Keratinocyte (primary cell): ENCODE measurements at regions not wholly inside any gene's neighbourhood (a gene's known extent, or its start where the extent isn't known, plus 50 kb on each side); places are given as distances from the start of the nearest gene placed in this dataset.

Experiments
- DNase-seq: peaks from one replicate; pipeline ENCODE4 v3.0.0-alpha.2; 2011; ENCODE audit warnings: low read depth, missing footprints, low spot score
- FAIRE-seq: peaks from 2 replicates; lab custom pipeline; 2011; peaks lifted over from hg19 to GRCh38; lab: Jason Lieb, UNC
- H2AFZ ChIP-seq: 2 replicates; pipeline ENCODE4 v1.6.0; 2012; ENCODE audit warnings: low read length, control low read depth, inconsistent platforms; ENCODE audit not compliant: control insufficient read depth
- H3K27ac ChIP-seq: 2 replicates; pipeline ENCODE4 v1.5.1; 2011; ENCODE audit warnings: low read length; ENCODE audit not compliant: control insufficient read depth, insufficient read depth
- H3K27me3 ChIP-seq: 3 replicates; pipeline ENCODE4 v1.6.0; 2011; ENCODE audit warnings: low read length; ENCODE audit not compliant: control insufficient read depth, insufficient read depth; ENCODE audit errors: extremely low read depth
- H3K36me3 ChIP-seq, 2 experiments: 2 replicates in 1 of 2; 3 replicates in 1 of 2; pipeline ENCODE4 v1.5.1; 2011; ENCODE audit warnings: low read length in 2 of 2, mild to moderate bottlenecking in 1 of 2; ENCODE audit not compliant: control insufficient read depth in 2 of 2, insufficient read depth in 2 of 2; ENCODE audit errors: extremely low read depth in 1 of 2
- H3K4me1 ChIP-seq: 3 replicates; pipeline ENCODE4 v1.5.1; 2011; ENCODE audit warnings: low read length; ENCODE audit not compliant: control insufficient read depth, insufficient read depth; ENCODE audit errors: extremely low read depth
- H3K4me2 ChIP-seq: 3 replicates; pipeline ENCODE4 v1.6.0; 2011; ENCODE audit warnings: low read depth, low read length; ENCODE audit not compliant: control insufficient read depth, insufficient read depth; ENCODE audit errors: extremely low read depth
- H3K4me3 ChIP-seq, 3 experiments: fragments of 200-600 bp in 1 of 3; sonication (generic) in 1 of 3; 2 replicates in 2 of 3; 3 replicates in 1 of 3; pipeline ENCODE4 v1.5.1; 2011 to 2016; ENCODE audit warnings: low read length in 3 of 3, mild to moderate bottlenecking in 3 of 3, control low read depth in 2 of 3, inconsistent platforms in 1 of 3, low read depth in 1 of 3, mixed read lengths in 1 of 3, mixed run types in 1 of 3, moderate library complexity in 1 of 3; ENCODE audit not compliant: control insufficient read depth in 2 of 3, insufficient read depth in 2 of 3; ENCODE audit errors: extremely low read depth in 1 of 3
- H3K79me2 ChIP-seq: 2 replicates; pipeline ENCODE4 v1.6.0; 2012; ENCODE audit warnings: low read length; ENCODE audit not compliant: control insufficient read depth, insufficient read depth
- H3K9ac ChIP-seq: 3 replicates; pipeline ENCODE4 v1.6.0; 2011; ENCODE audit warnings: low read length; ENCODE audit not compliant: control insufficient read depth, insufficient read depth; ENCODE audit errors: extremely low read depth
- H3K9me1 ChIP-seq: 3 replicates; pipeline ENCODE4 v1.6.0; 2011; ENCODE audit warnings: low read length; ENCODE audit not compliant: control insufficient read depth, insufficient read depth; ENCODE audit errors: extremely low read depth
- H3K9me3 ChIP-seq: 2 replicates; pipeline ENCODE4 v1.5.1; 2012; ENCODE audit warnings: low read depth, low read length; ENCODE audit not compliant: control insufficient read depth
- H4K20me1 ChIP-seq: 3 replicates; pipeline ENCODE4 v1.6.0; 2011; ENCODE audit warnings: low read length; ENCODE audit not compliant: control insufficient read depth, insufficient read depth; ENCODE audit errors: extremely low read depth
- CTCF ChIP-seq, 3 experiments: IDR thresholded peaks in 1 of 3; conservative IDR thresholded peaks in 1 of 3; optimal IDR thresholded peaks in 1 of 3; 2 replicates in 2 of 3; 3 replicates in 1 of 3; pipeline versions ENCODE3 to v1.5.1; 2011; ENCODE audit warnings: low read length in 3 of 3, mild to moderate bottlenecking in 3 of 3, moderate library complexity in 2 of 3, control low read depth in 1 of 3, inconsistent platforms in 1 of 3; ENCODE audit not compliant: insufficient read depth in 2 of 3; ENCODE audit errors: extremely low read depth in 1 of 3
- EZH2 ChIP-seq: IDR thresholded peaks from one replicate; pipeline ENCODE4 v1.6.1; 2012; ENCODE audit warnings: inconsistent platforms, mild to moderate bottlenecking, low read length, moderate library complexity
- dilution Hi-C: fragments of 300-500 bp; cut with MboI; formaldehyde crosslinking; loops from one replicate; pipeline ENCODE4 v1.7.0; 2020; ENCODE audit warnings: low sequenced_read_pairs; ENCODE audit not compliant: extremely low pct_ligation_motif_present

- FAIRE-seq (no peak), DNase-seq (no peak)
- H2AFZ ChIP-seq = no peak overlapping the region
- H3K9me1 ChIP-seq = peaks cover 28% of the 10 kb centered on the region
- no peak overlapping the region for H3K4me3 ChIP-seq
- no peaks in the 10 kb centered on the region for H3K9me3 ChIP-seq
- H3K4me1 ChIP-seq = peaks cover 24% of the 10 kb centered on the region
- H3K27ac ChIP-seq = no peak overlapping the region
- H3K79me2 ChIP-seq = peaks cover 80% of the 10 kb centered on the region
- H3K27me3 ChIP-seq = no peaks in the 10 kb centered on the region
- TF ChIP-seq CTCF (optimal IDR thresholded peaks at IDR 0.05 in 1 of 3, IDR thresholded peaks at IDR 0.05 in 1 of 3, conservative IDR thresholded peaks at IDR 0.05 in 1 of 3; ENCODE audit: extremely low read depth in 1 of 3, insufficient read depth in 2 of 3, low read length in 3 of 3) (no peak), EZH2 (no peak)
- no peak overlapping the region for H3K9ac ChIP-seq
- no peak overlapping the region for H3K4me2 ChIP-seq
- peaks cover 73% of the 10 kb centered on the region for H4K20me1 ChIP-seq
- H3K36me3 ChIP-seq = peaks cover 8 to 28% of the 10 kb centered on the region in 2 experiments
- dilution Hi-C loops = no loop called here
Measured at GRCh38 chr17:77356690-77357201, 216.0 kb downstream of the SEC14L1 start.

- H3K27me3 ChIP-seq = no peaks in the 10 kb centered on the region
- FAIRE-seq (no peak), DNase-seq (no peak)
- H3K9ac ChIP-seq = no peak overlapping the region
- no peak overlapping the region for H3K4me2 ChIP-seq
- H3K9me3 ChIP-seq = no peaks in the 10 kb centered on the region
- no peak for TF ChIP-seq EZH2
- TF ChIP-seq CTCF (optimal IDR thresholded peaks at IDR 0.05 in 1 of 3, IDR thresholded peaks at IDR 0.05 in 1 of 3, conservative IDR thresholded peaks at IDR 0.05 in 1 of 3; ENCODE audit: extremely low read depth in 1 of 3, insufficient read depth in 2 of 3, low read length in 3 of 3) = no peak
- H3K27ac ChIP-seq = no peak overlapping the region
- dilution Hi-C loops = no loop called here
- peaks cover 30% of the 10 kb centered on the region for H3K9me1 ChIP-seq
- H3K36me3 ChIP-seq = peaks cover 12 to 30% of the 10 kb centered on the region in 2 experiments
- H3K79me2 ChIP-seq = peaks cover 82% of the 10 kb centered on the region
- peaks cover 38% of the 10 kb centered on the region for H3K4me1 ChIP-seq
- peaks cover 74% of the 10 kb centered on the region for H4K20me1 ChIP-seq
- H2AFZ ChIP-seq = no peak overlapping the region
- H3K4me3 ChIP-seq = no peak overlapping the region
Measured at GRCh38 chr17:77358801-77359200, 218.0 kb downstream of the SEC14L1 start.
